GM23338 (cell line): ENCODE measurements at regions not wholly inside any gene's neighbourhood (a gene's known extent, or its start where the extent isn't known, plus 50 kb on each side); places are given as distances from the start of the nearest gene placed in this dataset.

ENCODE experiments used
- CREB1 ChIP-seq: fragments of 250-450 bp; sonication (Bioruptor Pico); IDR thresholded peaks from 2 replicates; pipeline ENCODE4 v1.5.0; 2020; ENCODE audit warnings: low read depth, mild to moderate bottlenecking, moderate library complexity
- CTCF ChIP-seq, 2 experiments: fragments of 200-600 bp in 1 of 2; sonication (generic) in 1 of 2; conservative IDR thresholded peaks; 2 replicates each; pipeline versions ENCODE4 v1.5.1 to v1.6.1; 2016 to 2017; ENCODE audit warnings: antibody characterized with exemption in 2 of 2, low read depth in 2 of 2, mild to moderate bottlenecking in 2 of 2, moderate library complexity in 1 of 2
- EZH2 ChIP-seq: fragments of 200-600 bp; sonication (generic); IDR thresholded peaks from one replicate; pipeline ENCODE4 v1.8.0; 2017; ENCODE audit warnings: antibody characterized with exemption, mild to moderate bottlenecking, low read depth; ENCODE audit not compliant: unreplicated experiment
- EZH2phosphoT487 ChIP-seq: fragments of 200-600 bp; sonication (generic); IDR thresholded peaks from one replicate; pipeline ENCODE4 v1.8.1; 2018; ENCODE audit warnings: antibody characterized with exemption; ENCODE audit not compliant: unreplicated experiment
- POLR2AphosphoS5 ChIP-seq: IDR thresholded peaks from 2 replicates; pipeline ENCODE4 v1.6.1; 2016; ENCODE audit warnings: antibody characterized with exemption, low read depth
- REST ChIP-seq: IDR thresholded peaks from one replicate; pipeline ENCODE4 v1.6.1; 2018; ENCODE audit warnings: antibody characterized with exemption; ENCODE audit not compliant: unreplicated experiment
- STAT1 ChIP-seq: IDR thresholded peaks from one replicate; pipeline ENCODE4 v1.6.1; 2016; ENCODE audit warnings: antibody characterized with exemption; ENCODE audit not compliant: unreplicated experiment
- ZNF462 ChIP-seq: fragments of 250-450 bp; sonication (Bioruptor Pico); IDR thresholded peaks from 2 replicates; pipeline ENCODE4 v1.5.0; 2020; ENCODE audit warnings: mild to moderate bottlenecking, moderate library complexity

- TF ChIP-seq EZH2phosphoT487, result no peak
- peak; percentile 91 to 97 for TF ChIP-seq CTCF (conservative IDR thresholded peaks at IDR 0.05; ENCODE audit: low read depth in 2 of 2)
- TF ChIP-seq EZH2, result no peak
- no peak for TF ChIP-seq STAT1
- TF ChIP-seq REST, result no peak
- no peak for TF ChIP-seq CREB1 (CRISPR knock-in tag)
- no peak for TF ChIP-seq POLR2AphosphoS5
- no peak for TF ChIP-seq ZNF462 (CRISPR knock-in tag)
Observed at GRCh38 chr9:7234144-7234543, 476.4 kb downstream of the KDM4C start.
